PC-3 (cell line): ENCODE measurements at regions not wholly inside any gene's neighbourhood (a gene's known extent, or its start where the extent isn't known, plus 50 kb on each side); places are given as distances from the start of the nearest gene placed in this dataset.

Experiments used
- ATAC-seq: fragments of 200-7000 bp; cut with Tn5 transposase; 2 replicates; pipeline ENCODE4 v1.9.1; 2020; ENCODE audit warnings: mild to moderate bottlenecking, moderate library complexity
- BruUV-seq: library from RNA; stranded (reverse); fragments of 400-500 nt; replicated peaks from 2 replicates; lab custom pipeline; 2021; lab: Mats Ljungman, UMichigan
- CTCF ChIA-PET: fragments of 300-600 bp; sonication (Branson Sonifier 250); formaldehyde crosslinking; loops from one replicate; lab custom pipeline; 2022; ENCODE audit warnings: antibody characterized with exemption; lab: Charles Lee
- POLR2A ChIA-PET: fragments of 300-600 bp; sonication (Branson Sonifier 250); formaldehyde crosslinking; loops from one replicate; lab custom pipeline; 2022; ENCODE audit warnings: antibody characterized with exemption; ENCODE audit not compliant: unreplicated experiment; lab: Charles Lee
- DNase-seq: peaks from one replicate; pipeline ENCODE4 v3.0.0-alpha.2; 2015
- H2AFZ ChIP-seq: fragments of 300-600 bp; sonication (generic); 2 replicates; pipeline ENCODE4 v1.6.0; 2016; ENCODE audit warnings: antibody characterized with exemption, low read length
- H3F3A ChIP-seq: fragments of 300-600 bp; sonication (generic); one replicate; pipeline ENCODE4 v1.6.0; 2017; ENCODE audit warnings: antibody characterized with exemption, low read length, control low read depth, mild to moderate bottlenecking; ENCODE audit not compliant: unreplicated experiment
- H3K27ac ChIP-seq: fragments of 300-600 bp; sonication (generic); 2 replicates; pipeline ENCODE4 v1.5.1; 2016; ENCODE audit warnings: mild to moderate bottlenecking, low read length
- H3K27me3 ChIP-seq: fragments of 300-600 bp; sonication (generic); 2 replicates; pipeline ENCODE4 v1.6.1; 2016; ENCODE audit warnings: low read length, mixed read lengths
- H3K36me3 ChIP-seq: fragments of 300-600 bp; sonication (generic); 2 replicates; pipeline ENCODE4 v1.6.1; 2016; ENCODE audit warnings: low read depth, mixed run types, low read length, mixed read lengths
- H3K4me1 ChIP-seq: fragments of 300-600 bp; sonication (generic); 2 replicates; pipeline ENCODE4 v1.5.1; 2016; ENCODE audit warnings: low read length; ENCODE audit not compliant: insufficient read depth
- H3K4me2 ChIP-seq: fragments of 300-600 bp; sonication (generic); 2 replicates; pipeline ENCODE4 v1.6.0; 2016; ENCODE audit warnings: low read length
- H3K4me3 ChIP-seq: fragments of 300-600 bp; sonication (generic); 2 replicates; pipeline ENCODE4 v1.5.1; 2016; ENCODE audit warnings: mild to moderate bottlenecking, low read length, mixed read lengths
- H3K79me2 ChIP-seq: fragments of 300-600 bp; sonication (generic); 2 replicates; pipeline ENCODE4 v1.6.1; 2017; ENCODE audit warnings: low read length, mixed read lengths
- H3K9ac ChIP-seq: fragments of 300-600 bp; sonication (generic); 2 replicates; pipeline ENCODE4 v1.6.0; 2016; ENCODE audit warnings: mild to moderate bottlenecking, low read length
- H3K9me2 ChIP-seq: fragments of 300-600 bp; sonication (generic); replicated peaks from 2 replicates; pipeline ENCODE4 v1.6.1; 2016; ENCODE audit warnings: mixed run types, low read length, mixed read lengths
- H3K9me3 ChIP-seq: fragments of 300-600 bp; sonication (generic); 2 replicates; pipeline ENCODE4 v1.6.1; 2016; ENCODE audit warnings: low read length, mixed read lengths
- H4K20me1 ChIP-seq: fragments of 300-600 bp; sonication (generic); 2 replicates; pipeline ENCODE4 v1.6.1; 2016; ENCODE audit warnings: low read length, mixed read lengths
- CTCF ChIP-seq: fragments of 300-600 bp; sonication (generic); conservative IDR thresholded peaks from 2 replicates; pipeline ENCODE4 v1.5.1; 2017; ENCODE audit warnings: antibody characterized with exemption, low read depth, mild to moderate bottlenecking, low read length
- EZH2 ChIP-seq: fragments of 300-600 bp; sonication (generic); IDR thresholded peaks from one replicate; pipeline ENCODE4 v1.6.1; 2017; ENCODE audit warnings: antibody characterized with exemption, mild to moderate bottlenecking, low read length; ENCODE audit not compliant: unreplicated experiment
- EZH2phosphoT487 ChIP-seq: fragments of 300-600 bp; sonication (generic); IDR thresholded peaks from 2 replicates; pipeline ENCODE4 v1.6.1; 2018; ENCODE audit warnings: mild to moderate bottlenecking, antibody characterized with exemption, low read length, borderline replicate concordance
- intact Hi-C: fragments of 100-400 bp; cut with micrococcal nuclease; formaldehyde crosslinking; loops from 2 replicates; pipeline ENCODE4 v1.9.0; 2023

- no peak overlapping the region for H3K4me2 ChIP-seq
- DNase-seq: no peak
- H3K27ac ChIP-seq: no peak overlapping the region
- no peak overlapping the region for H3K4me3 ChIP-seq
- intact Hi-C loops: no loop called here
- no peaks in the 10 kb centered on the region for H3K27me3 ChIP-seq
- H3K9me2 ChIP-seq: no peaks in the 10 kb centered on the region
- no peak overlapping the region for H2AFZ ChIP-seq
- POLR2A ChIA-PET: no interaction called here
- no peak for ATAC-seq
- no peaks in the 10 kb centered on the region for H3F3A ChIP-seq
- no peaks in the 10 kb centered on the region for H3K36me3 ChIP-seq
- no peak overlapping the region for H3K9ac ChIP-seq
- H4K20me1 ChIP-seq: no peaks in the 10 kb centered on the region
- CTCF ChIA-PET: no interaction called here
- H3K79me2 ChIP-seq: no peaks in the 10 kb centered on the region
- BruUV-seq: no TSS peak
- no peaks in the 10 kb centered on the region for H3K9me3 ChIP-seq
- TF ChIP-seq EZH2 (no peak), CTCF (no peak), EZH2phosphoT487 (no peak)
- peaks cover 16% of the 10 kb centered on the region for H3K4me1 ChIP-seq
Observed at GRCh38 chr3:196141866-196142201, 59.9 kb upstream of the TFRC start.

DNA sequence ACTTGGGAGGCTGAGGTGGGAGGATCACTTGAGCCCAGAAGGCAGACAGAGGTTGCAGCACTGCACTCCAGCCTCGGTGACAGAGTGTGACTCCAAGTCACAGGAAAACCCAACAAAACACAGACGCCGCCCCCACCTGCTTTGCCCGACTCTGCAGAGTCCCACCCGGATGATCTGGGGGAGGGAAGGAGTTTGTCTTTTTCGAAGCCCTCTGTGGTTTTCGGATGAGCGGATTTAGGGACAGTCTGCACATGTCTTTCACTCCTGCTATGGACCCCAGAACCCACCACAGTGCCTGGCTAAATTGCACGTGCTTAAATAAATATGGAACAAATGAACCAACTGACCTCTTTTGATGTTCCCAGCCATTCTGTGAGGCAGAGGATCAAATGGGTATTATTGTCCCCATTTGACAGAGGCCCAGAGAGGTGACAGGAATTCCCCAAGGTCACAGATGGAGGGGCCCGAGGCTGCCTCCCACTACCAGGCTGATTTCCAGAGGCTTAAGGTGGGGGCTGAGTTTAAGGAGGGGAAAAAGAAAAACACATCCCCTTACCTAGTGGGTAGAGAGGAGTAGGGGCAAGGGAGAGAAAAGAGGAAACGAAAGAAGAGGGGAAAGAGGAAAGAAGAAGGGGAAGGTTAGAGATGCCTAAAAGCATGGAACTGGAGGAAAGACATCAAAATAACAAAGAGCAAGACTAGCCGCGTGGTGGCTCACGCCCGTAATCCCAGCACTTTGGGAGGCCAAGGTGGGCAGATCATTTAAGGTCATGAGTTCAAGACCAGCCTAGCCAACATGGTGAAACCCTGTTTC is 59.4 kb upstream of the TFRC start:
- Histone ChIP-seq H3K27ac (no peak overlapping the region), H3K4me1 (peaks cover 22% of the 10 kb centered on the region), H3K9ac (no peak overlapping the region), H3K9me3 (no peaks in the 10 kb centered on the region), H3F3A (no peaks in the 10 kb centered on the region), H4K20me1 (no peaks in the 10 kb centered on the region), H2AFZ (no peak overlapping the region), H3K9me2 (no peaks in the 10 kb centered on the region), H3K79me2 (no peaks in the 10 kb centered on the region), H3K36me3 (no peaks in the 10 kb centered on the region), H3K27me3 (no peaks in the 10 kb centered on the region), H3K4me3 (no peak overlapping the region), H3K4me2 (no peak overlapping the region)
- no peak for TF ChIP-seq EZH2phosphoT487
- no peak for TF ChIP-seq EZH2
- no peak for TF ChIP-seq CTCF
- POLR2A ChIA-PET: no interaction called here
- ATAC-seq (no peak), DNase-seq (no peak)
- CTCF ChIA-PET: no interaction called here
- intact Hi-C loops: no loop called here
- no TSS peak for BruUV-seq

- Histone ChIP-seq H2AFZ (no peak overlapping the region), H3K27me3 (no peaks in the 10 kb centered on the region), H4K20me1 (no peaks in the 10 kb centered on the region), H3K79me2 (no peaks in the 10 kb centered on the region), H3K9me2 (no peaks in the 10 kb centered on the region), H3K9me3 (no peaks in the 10 kb centered on the region), H3K27ac (no peak overlapping the region), H3K9ac (no peak overlapping the region), H3K4me3 (no peak overlapping the region), H3F3A (no peaks in the 10 kb centered on the region), H3K4me2 (no peak overlapping the region), H3K4me1 (peaks cover 30% of the 10 kb centered on the region), H3K36me3 (no peaks in the 10 kb centered on the region)
- ATAC-seq (no peak), DNase-seq (no peak)
- ChIA-PET CTCF (no interaction called here), POLR2A (no interaction called here)
- TF ChIP-seq CTCF: no peak
- intact Hi-C loops: no loop called here
- no TSS peak for BruUV-seq
Observed at GRCh38 chr3:196140224-196140623, 58.3 kb upstream of the TFRC start.
